KBM-7 (cell line): ENCODE measurements at regions not wholly inside any gene's neighbourhood (a gene's known extent, or its start where the extent isn't known, plus 50 kb on each side); places are given as distances from the start of the nearest gene placed in this dataset.
"Not testable (repeated sequence)": the region's sequence is repeated elsewhere in the genome, so short reads cannot be mapped to it uniquely, and the experiment has no call there.

Source experiments
- DNase-seq: peaks from one replicate; pipeline ENCODE4 v3.0.0-alpha.2; 2015
- in situ Hi-C: fragments of 300-500 bp; cut with MboI; formaldehyde crosslinking; loops from 2 replicates; pipeline ENCODE4 v1.14.3; 2020; ENCODE audit warnings: low sequenced_read_pairs, low pct_unique_long_range_greater_than_20kb, mixed read lengths

- in situ Hi-C loops = no loop called here
Observed at GRCh38 chr18:64840911-64841701, 692.2 kb upstream of the LINC00305 start.

GRCh38 chr18:64810354-64810753 is 661.5 kb upstream of the LINC00305 start:
- DNase-seq = no peak
- in situ Hi-C loops = no loop called here

More at GRCh38 chr18:64840911-64841701, 692.2 kb upstream of the LINC00305 start:
- no peak for DNase-seq

GRCh38 chr18:64809801-64810200 is 660.9 kb upstream of the LINC00305 start:
- in situ Hi-C loops = no loop called here

GRCh38 chr18:64807560-64807959 is 658.7 kb upstream of the LINC00305 start:
- no peak for DNase-seq
- in situ Hi-C loops = no loop called here

More at GRCh38 chr18:64809801-64810200, 660.9 kb upstream of the LINC00305 start:
- no peak for DNase-seq

- in situ Hi-C loops = no loop called here
Observed at GRCh38 chr18:64806691-64807090, 657.8 kb upstream of the LINC00305 start.

GRCh38 chr18:64806232-64806631 is 657.3 kb upstream of the LINC00305 start:
- DNase-seq = no peak
- in situ Hi-C loops = no loop called here

More at GRCh38 chr18:64806691-64807090, 657.8 kb upstream of the LINC00305 start:
- no peak for DNase-seq

GRCh38 chr18:64803471-64803870 is 654.6 kb upstream of the LINC00305 start:
- no peak for DNase-seq
- in situ Hi-C loops = no loop called here

GRCh38 chr18:64800151-64800550 is 651.3 kb upstream of the LINC00305 start:
- no peak for DNase-seq
- in situ Hi-C loops = no loop called here

GRCh38 chr18:64799376-64799775 is 650.5 kb upstream of the LINC00305 start:
- in situ Hi-C loops = no loop called here
- no peak for DNase-seq

GRCh38 chr18:64791236-64791635 is 642.3 kb upstream of the LINC00305 start:
- no peak for DNase-seq
- in situ Hi-C loops = no loop called here

GRCh38 chr18:64785686-64786085 is 636.8 kb upstream of the LINC00305 start:
- no peak for DNase-seq
- in situ Hi-C loops = no loop called here

GRCh38 chr18:64777556-64777955 is 628.7 kb upstream of the LINC00305 start:
- in situ Hi-C loops = no loop called here
- DNase-seq = no peak

GRCh38 chr18:64765908-64766307 is 617.0 kb upstream of the LINC00305 start:
- DNase-seq = no peak
- in situ Hi-C loops = no loop called here

GRCh38 chr18:64752707-64753106 is 603.8 kb upstream of the LINC00305 start:
- no peak for DNase-seq
- in situ Hi-C loops = no loop called here

GRCh38 chr18:64749884-64750283 is 601.0 kb upstream of the LINC00305 start:
- DNase-seq = no peak
- in situ Hi-C loops = no loop called here

- no peak for DNase-seq
- in situ Hi-C loops = no loop called here
Observed at GRCh38 chr18:64747803-64748202, 598.9 kb upstream of the LINC00305 start.

- in situ Hi-C loops = no loop called here
- no peak for DNase-seq
Observed at GRCh38 chr18:64742898-64743297, 594.0 kb upstream of the LINC00305 start.

GRCh38 chr18:64734063-64734462 is 585.2 kb upstream of the LINC00305 start:
- in situ Hi-C loops = no loop called here

GRCh38 chr18:64725657-64726056 is 576.8 kb upstream of the LINC00305 start:
- in situ Hi-C loops, DNase-seq: not testable (repeated sequence)

More at GRCh38 chr18:64734063-64734462, 585.2 kb upstream of the LINC00305 start:
- no peak for DNase-seq

GRCh38 chr18:64720781-64721464 is 572.0 kb upstream of the LINC00305 start:
- in situ Hi-C loops = no loop called here
- DNase-seq = no peak
